ENCODE measurements at regions not wholly inside any gene's neighbourhood (a gene's known extent, or its start where the extent isn't known, plus 50 kb on each side); places are given as distances from the start of the nearest gene placed in this dataset.
"Not testable (repeated sequence)": the region's sequence is repeated elsewhere in the genome, so short reads cannot be mapped to it uniquely, and the experiment has no call there.

DNA sequence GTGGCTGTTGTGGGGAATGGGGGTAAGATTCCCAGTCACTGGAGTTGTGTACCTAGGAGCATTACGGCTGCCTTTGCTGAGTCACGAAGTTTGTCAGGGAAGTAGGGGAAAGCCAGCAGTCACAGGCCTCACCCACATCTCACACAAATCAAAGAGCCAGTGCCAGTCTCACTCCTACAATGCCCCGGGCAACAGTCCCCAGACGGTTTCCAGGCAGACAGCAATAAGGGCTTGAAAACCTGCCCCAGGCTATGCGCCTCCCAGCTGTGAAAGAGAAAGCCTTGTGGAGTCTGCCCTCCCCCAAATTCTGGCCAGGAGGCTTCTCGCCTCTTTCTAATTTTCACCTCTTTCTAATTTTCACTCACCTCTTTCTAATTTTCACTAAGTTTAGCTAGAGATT, 142.3 kb upstream of the EDNRB start:
- no peak for DNase-seq

DNA sequence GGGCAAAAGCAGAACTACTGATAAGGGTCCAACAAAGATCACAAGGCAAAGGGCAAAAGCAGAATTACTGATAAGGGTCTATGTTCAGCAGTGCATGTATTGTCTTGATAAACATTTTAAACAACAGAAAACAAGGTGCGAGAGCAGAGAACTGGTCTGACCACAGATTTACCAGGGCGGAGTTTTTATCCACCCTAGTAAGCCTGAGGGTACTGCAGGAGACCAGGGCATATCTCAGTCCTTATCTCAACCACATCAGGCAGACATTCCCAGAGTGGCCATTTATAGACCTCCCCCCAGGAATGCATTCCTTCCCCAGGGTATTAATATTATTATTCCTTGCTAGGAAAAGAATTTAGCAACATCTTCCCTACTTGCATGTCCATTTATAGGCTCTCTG, 138.2 kb upstream of the EDNRB start:
- DNase-seq: not testable (repeated sequence)

DNA sequence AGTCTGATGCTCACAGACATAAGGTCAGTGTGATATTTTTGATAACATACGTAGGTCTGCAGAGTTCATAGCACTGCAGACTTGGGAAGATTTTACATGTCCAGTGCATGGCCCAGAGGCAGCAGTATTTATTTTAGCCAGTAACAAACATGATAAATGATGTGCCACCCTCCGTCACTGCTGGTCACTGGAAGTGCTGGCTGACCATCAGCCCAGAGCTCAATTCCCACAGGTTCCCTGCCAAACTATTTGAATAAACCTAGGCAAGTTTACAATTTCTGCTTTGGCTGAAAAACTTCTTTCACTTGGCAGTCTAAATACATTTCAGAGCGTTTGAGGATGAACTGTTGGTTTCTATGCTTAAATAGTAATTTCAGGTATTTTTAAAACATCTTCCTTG, 135.5 kb upstream of the EDNRB start:
- no peak for DNase-seq

DNA sequence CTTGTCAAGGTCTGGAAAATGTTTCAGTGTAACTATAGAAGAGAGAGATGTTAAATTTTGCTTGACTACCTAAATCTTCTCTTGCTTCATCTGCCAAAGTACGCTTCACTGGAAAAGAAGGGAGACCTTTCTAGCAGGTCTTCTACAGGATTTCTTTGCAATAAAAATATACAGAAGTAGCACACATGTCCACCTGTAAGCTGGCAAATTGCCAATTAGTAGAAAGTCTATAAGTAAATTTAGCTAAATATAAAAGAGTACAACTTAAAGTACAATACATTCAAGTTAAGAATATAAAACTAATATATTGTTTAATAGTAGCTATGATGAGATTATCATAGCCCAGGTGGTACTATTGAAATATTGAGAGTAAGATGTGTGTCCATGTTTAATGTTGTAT, 128.5 kb upstream of the EDNRB start:
- no peak for DNase-seq

DNA sequence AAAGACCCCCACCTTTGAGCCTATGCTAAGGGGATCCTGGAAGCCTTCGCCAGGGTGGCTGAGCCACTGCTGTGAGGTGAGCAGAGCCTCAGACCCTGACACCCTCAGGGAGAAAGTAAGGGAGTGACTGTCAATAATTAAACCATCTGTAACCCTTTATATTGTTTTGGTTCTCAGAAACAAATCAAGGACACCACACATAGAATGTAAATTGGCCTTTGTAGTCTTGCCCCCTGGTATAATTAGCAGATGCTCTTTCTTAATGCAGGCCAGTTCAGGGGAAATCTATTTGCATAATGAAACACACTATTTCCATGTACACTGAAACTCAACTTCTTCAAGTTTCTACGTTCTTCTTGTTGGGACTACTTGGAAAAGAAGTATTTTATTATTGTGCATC, 127.7 kb upstream of the EDNRB start:
- no peak for DNase-seq

DNA sequence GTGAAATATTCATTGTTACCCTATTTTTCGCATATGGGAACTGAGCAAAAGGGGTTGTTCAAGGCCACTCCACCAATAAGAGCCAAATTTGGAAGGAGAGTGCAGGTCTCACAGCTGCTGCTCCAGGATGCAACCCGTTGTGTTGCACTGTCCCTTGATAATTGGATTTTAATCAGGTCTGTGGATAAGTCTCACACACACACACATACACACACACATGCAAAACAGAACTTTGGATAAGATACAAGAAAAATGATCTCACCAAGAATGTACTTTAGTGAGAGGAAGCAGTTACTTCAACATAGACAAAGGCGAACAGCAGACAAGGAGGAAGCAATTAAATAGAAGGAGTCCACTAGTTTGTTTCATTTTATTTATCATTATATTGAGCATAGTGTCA, 127.3 kb upstream of the EDNRB start:
- no peak for DNase-seq

DNA sequence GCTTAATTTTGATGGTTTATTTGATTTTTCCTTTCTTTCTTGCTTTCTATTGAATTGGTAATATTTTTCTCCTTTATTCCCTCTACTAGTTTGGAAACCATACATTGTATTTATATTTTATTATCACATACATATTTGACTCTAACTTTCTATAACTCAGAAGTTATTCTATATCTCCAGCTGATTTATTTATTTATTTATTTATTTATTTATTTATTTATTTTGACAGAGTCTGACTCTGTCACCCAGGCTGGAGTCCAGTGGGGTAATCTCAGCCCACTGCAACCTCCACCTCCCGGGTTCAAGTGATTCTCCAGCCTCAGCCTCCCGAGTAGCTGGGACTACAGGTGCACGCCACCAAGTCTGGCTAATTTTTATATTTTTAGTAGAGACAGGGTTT, 122.7 kb upstream of the EDNRB start:
- DNase-seq: not testable (repeated sequence)

DNA sequence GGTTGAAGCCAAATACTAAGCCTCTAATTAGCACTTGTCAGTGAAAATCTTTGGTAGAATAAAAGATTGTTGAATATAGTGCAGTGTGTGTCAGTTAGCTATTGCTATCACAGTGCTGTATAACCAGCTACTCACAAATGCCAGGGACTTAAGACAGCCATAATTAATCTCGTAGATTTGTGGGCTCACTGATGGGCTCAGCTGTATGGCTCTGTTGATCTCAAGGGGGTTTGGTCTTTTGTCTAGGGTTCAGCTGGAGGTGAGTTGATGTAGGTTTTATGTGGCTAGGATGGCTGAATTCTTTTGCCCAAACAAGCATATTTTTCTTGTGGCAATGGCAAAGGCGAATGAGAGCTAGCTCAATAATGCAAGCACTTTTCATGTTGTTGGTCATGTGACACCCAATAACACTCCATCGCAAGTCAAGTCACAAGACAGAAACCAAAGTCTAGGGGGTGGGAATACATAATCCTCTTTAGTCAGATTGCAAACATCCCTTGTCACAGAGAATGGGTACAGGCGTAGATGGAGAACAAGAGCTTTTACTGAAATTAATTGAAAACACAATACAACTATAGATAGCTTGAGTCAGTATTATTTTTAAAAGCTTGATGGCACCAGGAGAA, 121.7 kb upstream of the EDNRB start:
- DNase-seq: no peak

DNA sequence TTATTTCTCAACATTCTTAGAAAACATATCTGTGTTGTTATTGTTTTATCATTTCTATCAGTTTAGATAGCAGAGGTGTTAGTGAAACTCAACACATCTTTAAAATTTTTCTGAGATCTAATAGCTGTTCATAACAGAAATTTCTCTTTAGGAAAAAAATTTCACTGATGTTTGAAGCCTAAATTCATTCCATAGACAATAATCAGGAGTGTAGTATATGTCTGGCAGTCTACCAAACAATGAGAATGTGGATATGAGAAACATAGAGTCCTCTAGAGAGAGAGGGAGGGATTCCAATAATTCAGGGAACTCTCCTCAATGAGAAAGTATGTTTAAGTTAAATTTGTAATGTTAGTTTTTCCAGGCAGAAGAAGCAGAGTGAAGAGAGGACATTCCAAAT, 118.2 kb upstream of the EDNRB start:
- no peak for DNase-seq

DNA sequence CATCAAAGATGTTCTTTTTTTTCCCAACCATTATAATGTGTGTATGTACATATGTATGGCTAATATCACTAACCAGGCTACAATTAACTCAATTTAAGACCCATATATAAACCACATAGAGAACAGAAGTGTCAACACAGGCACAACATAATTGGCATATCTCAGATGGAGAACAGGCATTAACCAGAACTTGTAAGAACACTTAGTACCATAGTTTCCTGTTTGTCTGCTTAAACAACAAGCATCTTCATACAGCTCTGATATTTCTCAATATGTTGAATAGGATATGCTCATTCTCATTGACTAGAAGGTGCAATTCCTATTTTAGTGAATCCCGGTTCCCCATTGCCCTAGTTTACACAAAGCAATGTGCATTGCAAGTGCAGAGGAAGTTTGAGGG, 116.9 kb upstream of the EDNRB start:
- no peak for DNase-seq

DNA sequence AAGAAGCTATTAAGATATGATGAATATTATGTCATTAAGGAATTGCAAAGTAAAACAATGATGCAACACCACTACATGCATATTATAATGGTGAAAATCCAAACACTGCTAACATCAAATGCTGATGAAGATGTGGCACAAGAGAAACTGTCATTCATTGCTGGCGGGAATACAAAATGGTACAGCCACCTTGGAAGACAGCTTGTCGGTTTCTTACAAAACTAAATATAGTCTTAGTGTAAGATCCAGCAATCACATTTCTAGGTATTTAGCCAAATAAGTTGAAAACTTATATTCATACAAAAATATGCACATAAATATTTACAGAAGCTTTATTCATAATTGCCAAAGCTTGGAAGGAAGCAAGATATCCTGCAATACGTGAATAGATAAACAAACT, 114.9 kb upstream of the EDNRB start:
- DNase-seq: no peak

DNA sequence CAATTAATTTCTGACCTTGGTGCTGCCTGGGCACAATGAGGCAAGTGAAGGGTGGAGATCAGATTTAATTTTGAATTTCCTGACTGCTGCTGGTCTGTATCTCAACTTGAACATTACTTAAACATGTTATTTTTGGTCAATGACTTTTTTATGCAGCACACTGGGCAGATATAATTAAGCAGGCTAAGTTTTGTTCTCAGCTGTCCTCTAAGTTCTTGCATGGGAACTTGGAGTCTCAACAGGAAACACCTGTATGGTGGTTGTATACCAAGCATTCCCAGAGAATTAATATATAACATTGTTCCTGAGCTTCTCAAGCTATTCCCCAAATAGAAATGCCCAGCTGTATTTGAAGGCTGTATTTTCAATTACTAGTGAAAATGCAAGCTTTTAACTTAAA, 113.5 kb upstream of the EDNRB start:
- DNase-seq: no peak

DNA sequence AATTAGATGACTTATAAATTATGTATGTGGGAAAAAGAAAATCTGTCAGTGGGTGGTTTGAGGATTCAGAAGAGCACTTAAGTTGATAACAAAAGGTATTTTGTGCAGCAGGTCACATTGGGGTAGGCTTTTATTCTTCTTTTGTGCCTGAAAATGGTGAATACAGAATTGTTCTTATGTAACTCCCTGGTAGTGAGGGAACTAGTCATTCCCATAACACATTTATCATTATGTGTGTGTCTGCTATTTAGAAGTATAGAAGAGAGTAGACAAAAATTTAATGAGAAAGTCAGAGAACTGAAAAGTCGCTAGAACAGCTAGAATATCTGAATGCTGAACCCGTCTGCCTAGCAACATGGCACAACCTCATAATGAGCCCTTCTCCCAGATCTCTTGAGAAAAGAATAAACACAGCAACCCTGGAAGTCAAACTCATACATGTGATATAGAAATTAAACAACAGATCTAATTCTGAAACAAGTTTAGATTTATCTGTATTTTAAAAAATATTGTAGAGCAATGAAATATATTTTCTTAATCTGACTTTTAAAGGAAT, 111.8 kb upstream of the EDNRB start:
- no peak for DNase-seq

DNA sequence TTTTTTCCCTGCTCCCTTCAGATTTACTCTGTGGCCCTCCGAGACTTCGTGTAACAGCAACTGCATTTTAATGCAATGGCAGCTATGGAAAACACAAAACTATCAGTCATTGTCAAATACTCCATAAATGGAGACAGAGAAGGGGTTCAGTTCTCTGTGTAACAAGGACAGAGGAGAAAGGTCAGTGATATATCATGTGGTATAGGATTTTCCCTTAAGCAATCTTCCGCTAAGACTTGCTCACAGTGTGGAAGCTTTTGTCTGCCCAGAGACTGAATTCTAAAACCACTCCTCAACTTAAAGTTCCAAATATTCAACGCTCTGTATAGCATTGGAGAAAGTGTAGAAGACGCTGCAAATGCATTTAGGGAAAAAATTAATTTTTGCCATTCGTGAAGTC, 111.3 kb upstream of the EDNRB start:
- no peak for DNase-seq

DNA sequence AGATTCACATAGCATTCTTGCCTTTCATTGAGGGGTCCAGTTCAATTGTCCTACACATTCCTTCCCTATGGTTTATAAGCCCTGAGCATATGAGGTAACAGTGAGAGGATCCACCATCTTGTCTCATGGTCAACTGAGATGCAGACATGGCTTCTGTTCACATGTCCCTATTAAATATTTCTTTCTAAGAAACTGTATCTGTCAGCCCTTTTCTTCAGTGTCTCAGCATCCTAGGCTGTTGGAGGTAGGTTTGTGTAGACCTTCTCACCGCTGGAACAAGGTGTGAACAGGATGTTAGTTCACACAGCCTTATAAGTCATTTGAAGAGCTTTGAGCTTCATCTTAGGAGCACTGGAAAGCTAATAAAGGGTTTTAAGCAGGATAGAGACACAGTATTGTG, 110.3 kb upstream of the EDNRB start:
- no peak for DNase-seq

DNA sequence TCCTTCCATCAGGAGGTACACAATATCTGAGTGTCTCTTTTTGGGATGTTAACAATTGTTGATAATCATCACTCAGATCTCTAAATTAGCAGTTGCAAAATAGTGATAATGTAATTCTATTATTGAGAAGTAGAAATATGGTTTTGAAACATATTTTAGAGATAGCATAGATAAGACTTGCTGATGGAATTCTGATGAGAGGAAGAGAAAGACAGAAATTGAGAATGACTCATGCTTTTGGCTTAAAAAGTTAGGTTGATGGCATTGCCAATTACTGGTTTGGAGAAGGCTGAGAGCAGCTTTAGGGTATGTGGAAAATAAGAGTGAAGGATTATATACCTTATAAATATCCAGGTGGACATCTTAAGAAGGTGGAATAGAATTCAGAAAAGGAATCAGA, 106.4 kb upstream of the EDNRB start:
- no peak for DNase-seq

DNA sequence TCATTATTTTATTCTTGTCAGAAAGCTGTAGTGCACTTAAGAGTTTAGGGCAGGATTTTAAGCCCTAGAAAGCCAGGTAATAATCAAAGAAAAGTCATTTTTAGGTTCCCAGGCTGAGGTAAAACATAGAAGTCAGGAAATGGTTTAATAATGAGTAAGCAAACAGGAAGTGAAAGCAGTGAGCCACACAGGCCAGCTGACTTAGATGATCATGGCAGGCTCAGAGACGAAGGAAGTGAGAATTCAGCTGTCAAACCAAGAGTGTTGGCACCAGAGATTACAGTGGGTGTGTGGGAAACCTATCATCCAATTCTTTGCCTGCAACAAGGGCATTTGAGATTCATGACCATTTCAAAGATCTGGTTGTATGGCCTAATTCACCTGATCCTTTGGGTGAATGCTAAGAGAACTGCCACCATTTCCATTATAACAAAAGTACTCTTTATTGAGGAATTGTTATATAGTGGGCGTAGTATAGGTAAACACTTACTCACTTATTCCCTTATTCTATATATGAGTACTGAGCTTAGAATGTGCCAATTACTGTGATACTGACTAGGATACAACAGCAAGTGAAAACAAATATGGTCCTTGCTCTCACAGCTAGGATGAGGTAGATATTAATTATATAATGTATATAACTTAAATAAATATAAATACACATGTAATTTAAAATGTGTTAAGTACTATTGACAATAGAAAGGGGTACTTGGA, 103.7 kb upstream of the EDNRB start:
- DNase-seq: peak; percentile 15

DNA sequence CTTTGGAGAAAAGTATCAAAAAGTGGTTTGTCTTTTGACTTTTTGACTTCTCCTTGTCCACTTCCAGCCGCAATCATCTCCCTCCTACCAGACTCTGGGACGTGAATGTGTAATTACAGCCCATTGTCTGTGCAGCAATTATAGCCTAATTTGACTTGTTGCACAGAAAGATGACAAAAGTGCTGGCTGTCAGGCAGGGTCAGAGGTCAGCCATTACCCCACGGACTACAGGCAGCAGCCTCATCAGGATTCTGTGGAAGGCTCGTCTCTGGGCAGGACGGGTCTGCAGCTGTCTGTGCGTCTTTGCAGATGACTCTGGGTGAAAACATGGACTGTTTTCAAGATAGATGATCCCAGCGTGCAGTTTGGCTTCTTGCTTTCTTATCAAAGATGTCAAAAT, 102.2 kb upstream of the EDNRB start:
- no peak for DNase-seq

DNA sequence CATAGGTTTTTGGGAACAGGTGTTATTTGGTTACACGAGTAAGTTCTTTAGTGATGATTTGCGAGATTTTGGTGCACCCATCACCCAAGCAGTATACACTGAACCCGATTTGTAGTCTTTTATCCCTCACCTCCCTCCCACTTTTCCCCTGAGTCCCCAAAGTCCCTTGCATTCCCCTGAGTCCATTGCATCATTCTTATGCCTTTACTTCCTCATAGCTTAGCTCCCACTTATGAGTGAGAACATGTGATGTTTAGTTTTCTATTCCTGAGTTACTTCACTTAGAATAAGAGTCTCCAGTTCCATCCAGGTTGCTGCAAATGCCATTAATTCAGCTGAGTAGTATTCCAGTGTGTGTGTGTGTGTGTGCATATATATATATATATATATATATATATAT, 97.2 kb upstream of the EDNRB start:
- DNase-seq: no peak

DNA sequence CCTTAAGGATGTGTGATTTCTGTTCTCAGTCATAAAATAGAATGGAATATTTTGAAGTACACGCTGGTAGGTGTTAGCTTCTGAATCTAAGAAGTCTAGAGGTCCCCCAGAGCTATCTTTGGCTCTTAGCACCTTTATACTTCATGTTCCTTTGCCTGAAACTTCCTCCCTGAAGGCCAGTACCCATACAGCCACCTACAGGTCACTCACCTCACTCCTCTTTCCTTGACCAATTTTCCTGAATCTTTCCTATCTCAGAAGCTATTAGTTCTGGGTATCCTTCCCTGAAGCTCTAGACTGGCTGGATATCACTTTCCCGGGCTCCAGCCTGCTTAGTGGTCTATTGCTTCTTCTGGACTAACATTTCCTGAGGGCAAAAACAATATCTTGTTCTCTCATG, 93.4 kb upstream of the EDNRB start:
- no peak for DNase-seq

DNA sequence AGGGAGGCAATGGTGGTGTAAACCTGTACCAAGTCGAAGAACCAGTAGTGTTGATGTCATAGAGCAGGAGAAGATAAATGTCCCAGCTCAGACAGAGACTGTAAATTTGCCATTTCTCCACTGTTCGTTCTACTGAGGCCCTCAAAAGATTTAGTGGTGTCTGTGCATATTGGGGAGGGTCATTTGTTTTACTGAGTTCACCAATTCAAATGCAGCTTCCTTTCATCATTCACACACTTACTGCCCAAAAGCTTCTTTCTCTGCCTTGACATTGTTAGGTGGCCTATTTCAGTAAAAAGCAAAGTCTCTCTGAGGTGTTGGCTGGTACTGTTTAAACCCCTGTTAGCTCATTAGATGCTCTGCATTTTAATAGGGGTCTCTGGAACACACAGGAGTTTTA, 86.2 kb upstream of the EDNRB start:
- no peak for DNase-seq

DNA sequence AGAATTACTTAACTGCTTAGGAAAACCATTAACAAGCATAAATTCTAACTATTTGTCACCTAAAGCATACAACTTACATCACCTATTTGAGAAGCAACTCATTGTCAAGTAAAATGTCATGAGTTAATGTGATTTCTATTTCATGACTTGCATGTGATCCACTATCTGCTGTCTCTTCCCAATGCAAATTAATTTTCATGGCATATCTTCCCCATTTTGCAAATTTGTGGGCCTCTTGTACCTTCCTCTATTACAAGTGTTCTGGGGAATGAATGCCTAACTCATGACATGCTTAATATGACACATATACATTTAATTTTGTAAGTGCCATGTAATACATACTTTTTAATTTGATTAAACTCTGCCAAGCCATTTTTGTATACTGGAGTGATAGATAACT, 81.1 kb upstream of the EDNRB start:
- no peak for DNase-seq

DNA sequence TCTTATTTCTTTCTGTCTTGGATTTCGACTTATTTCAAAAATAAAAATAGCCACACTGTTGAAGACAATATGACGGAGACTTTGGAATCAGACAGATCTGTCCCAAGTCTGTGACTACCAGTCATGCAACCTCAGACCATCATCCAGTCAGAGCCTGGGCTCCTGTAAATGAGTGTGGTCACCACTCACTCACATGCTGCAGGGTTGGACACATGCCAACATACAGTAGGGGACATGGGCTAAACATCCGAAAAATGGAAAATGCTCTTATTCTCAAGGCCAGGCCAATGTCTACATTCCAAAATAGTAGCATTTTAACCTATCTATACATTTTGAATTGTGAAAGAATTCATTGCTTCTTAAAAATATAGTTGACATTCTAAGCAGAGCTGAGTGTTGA, 75.5 kb upstream of the EDNRB start:
- no peak for DNase-seq

DNA sequence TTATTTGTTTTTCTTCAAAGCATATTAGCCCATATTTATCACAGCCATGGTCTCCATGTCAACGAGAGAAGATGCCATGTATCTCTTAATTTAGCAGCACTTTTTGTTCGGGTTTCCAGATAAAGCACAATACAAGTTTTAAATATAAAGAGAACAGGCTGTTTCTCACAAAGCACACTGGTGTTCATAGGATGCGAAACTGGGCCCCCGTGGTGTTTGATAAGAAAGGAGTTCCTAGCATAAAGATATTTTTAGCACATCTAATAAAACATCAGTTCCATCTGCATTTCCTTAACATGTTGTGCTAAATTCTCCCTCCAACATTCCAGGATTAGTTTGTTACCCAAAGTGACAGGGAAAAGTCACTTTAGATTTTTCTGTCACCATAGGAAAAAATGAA, 72.4 kb upstream of the EDNRB start:
- DNase-seq: no peak

DNA sequence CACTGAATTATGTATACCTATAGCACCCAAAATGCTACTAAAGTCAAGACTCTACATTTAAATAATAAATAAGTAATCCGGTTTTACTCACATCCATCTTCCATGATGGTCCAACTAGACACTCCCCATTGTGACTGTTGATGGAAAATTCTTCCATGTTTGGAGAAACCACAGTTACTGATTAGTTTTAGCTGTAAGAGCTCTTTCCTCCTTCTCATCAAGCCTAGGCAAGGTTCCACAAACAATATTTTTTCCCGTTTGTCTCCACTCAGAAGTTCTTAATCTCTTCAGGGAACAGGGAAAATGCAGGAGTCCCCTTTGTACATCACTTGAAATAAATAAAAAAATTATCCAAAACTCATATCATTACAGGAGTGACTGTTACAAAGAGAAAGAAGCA, 70.7 kb upstream of the EDNRB start:
- DNase-seq: no peak
